ENCODE measurements at regions not wholly inside any gene's neighbourhood (a gene's known extent, or its start where the extent isn't known, plus 50 kb on each side); places are given as distances from the start of the nearest gene placed in this dataset.
A peak's percentile ranks its signal among the peaks of the same experiment; 100 is the strongest.

GRCh38 chr16:6081320-6081976, 983.9 kb upstream of the EEF2KMT start:
- no peak for TF ChIP-seq POLR2A (IDR thresholded peaks at IDR 0.05)
- no peak for TF ChIP-seq EP300 (IDR thresholded peaks at IDR 0.05)
- TF ChIP-seq, protein P1, sequence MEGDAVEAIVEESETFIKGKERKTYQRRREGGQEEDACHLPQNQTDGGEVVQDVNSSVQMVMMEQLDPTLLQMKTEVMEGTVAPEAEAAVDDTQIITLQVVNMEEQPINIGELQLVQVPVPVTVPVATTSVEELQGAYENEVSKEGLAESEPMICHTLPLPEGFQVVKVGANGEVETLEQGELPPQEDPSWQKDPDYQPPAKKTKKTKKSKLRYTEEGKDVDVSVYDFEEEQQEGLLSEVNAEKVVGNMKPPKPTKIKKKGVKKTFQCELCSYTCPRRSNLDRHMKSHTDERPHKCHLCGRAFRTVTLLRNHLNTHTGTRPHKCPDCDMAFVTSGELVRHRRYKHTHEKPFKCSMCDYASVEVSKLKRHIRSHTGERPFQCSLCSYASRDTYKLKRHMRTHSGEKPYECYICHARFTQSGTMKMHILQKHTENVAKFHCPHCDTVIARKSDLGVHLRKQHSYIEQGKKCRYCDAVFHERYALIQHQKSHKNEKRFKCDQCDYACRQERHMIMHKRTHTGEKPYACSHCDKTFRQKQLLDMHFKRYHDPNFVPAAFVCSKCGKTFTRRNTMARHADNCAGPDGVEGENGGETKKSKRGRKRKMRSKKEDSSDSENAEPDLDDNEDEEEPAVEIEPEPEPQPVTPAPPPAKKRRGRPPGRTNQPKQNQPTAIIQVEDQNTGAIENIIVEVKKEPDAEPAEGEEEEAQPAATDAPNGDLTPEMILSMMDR (IDR thresholded peaks at IDR 0.05) = peak in 5 of 6 experiments; percentile 35 to 41 (median 38)
- no peak for TF ChIP-seq POLR2AphosphoS5 (IDR thresholded peaks at IDR 0.05)
- no peak overlapping the region for H3K4me3 ChIP-seq
- H3K4me1 ChIP-seq = no peaks in the 10 kb centered on the region
- ATAC-seq (ENCODE audit: low FRiP score in 2 of 2) (no peak), DNase-seq (no peak)
- no peaks in the 10 kb centered on the region for H3K9me3 ChIP-seq
- 37 to 43% methylated on average over 5 of the region's 5 CpGs for WGBS, 2 donors
- H3K27me3 ChIP-seq = no peaks in the 10 kb centered on the region
- H3K27ac ChIP-seq = no peak overlapping the region
- no peaks in the 10 kb centered on the region for H3K36me3 ChIP-seq

DNA sequence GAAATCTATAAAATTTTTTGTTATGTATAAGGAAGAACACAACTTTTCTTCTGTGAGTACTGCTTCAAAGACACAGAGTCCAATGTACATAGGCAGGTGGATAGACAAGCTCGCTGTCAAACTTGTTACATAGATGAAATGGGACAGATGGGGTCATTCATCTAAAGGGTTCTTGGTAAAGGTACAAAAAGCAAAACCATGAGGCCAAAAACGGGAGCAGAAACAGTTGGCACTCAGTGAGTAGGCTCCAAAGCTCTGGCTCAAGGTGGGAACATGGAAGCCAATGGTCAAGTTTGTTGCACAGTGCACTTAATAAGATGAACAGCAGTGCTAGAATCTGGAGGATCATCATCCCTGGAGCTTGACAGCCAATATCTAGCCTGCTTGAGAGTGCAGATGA, 979.0 kb upstream of the EEF2KMT start:
- no peak overlapping the region for H3K4me3 ChIP-seq
- no peaks in the 10 kb centered on the region for H3K4me1 ChIP-seq
- WGBS, 2 donors = 77 to 82% methylated on average over 2 of the region's 2 CpGs
- H3K27ac ChIP-seq = no peak overlapping the region
- DNase-seq (no peak), ATAC-seq (ENCODE audit: low FRiP score in 2 of 2) (no peak)
- H3K27me3 ChIP-seq = no peaks in the 10 kb centered on the region
- H3K9me3 ChIP-seq = no peaks in the 10 kb centered on the region
- no peak for TF ChIP-seq EP300 (IDR thresholded peaks at IDR 0.05)
- TF ChIP-seq, protein P1 (IDR thresholded peaks at IDR 0.05) = no peak
- no peaks in the 10 kb centered on the region for H3K36me3 ChIP-seq

- ATAC-seq (ENCODE audit: low FRiP score in 2 of 2) = no peak
- 61 to 63% methylated on average over 4 of the region's 4 CpGs for WGBS, 2 donors
- Histone ChIP-seq H3K9me3 (no peaks in the 10 kb centered on the region), H3K27me3 (no peaks in the 10 kb centered on the region), H3K27ac (no peak overlapping the region), H3K36me3 (no peaks in the 10 kb centered on the region), H3K4me3 (no peak overlapping the region), H3K4me1 (no peaks in the 10 kb centered on the region)
- no peak for TF ChIP-seq POLR2AphosphoS5 (IDR thresholded peaks at IDR 0.05)
- TF ChIP-seq, protein P1 (IDR thresholded peaks at IDR 0.05) = no peak
- no peak for TF ChIP-seq EP300 (IDR thresholded peaks at IDR 0.05)
- TF ChIP-seq POLR2A (IDR thresholded peaks at IDR 0.05) = no peak
- no peak for DNase-seq
Observed at GRCh38 chr16:6068063-6068462, 970.5 kb upstream of the EEF2KMT start.

GRCh38 chr16:6066652-6067051, 969.1 kb upstream of the EEF2KMT start:
- no peak overlapping the region for H3K4me3 ChIP-seq
- WGBS, 2 donors = 77 to 81% methylated on average over 7 of the region's 7 CpGs

More at GRCh38 chr16:6066652-6067051, 969.1 kb upstream of the EEF2KMT start:
- no peak for TF ChIP-seq POLR2A (IDR thresholded peaks at IDR 0.05)
- TF ChIP-seq EP300 (IDR thresholded peaks at IDR 0.05) = no peak
- no peak for TF ChIP-seq POLR2AphosphoS5 (IDR thresholded peaks at IDR 0.05)
- TF ChIP-seq, protein P1 (IDR thresholded peaks at IDR 0.05) = no peak
- no peaks in the 10 kb centered on the region for H3K4me1 ChIP-seq
- no peaks in the 10 kb centered on the region for H3K9me3 ChIP-seq
- ATAC-seq (ENCODE audit: low FRiP score in 2 of 2) (no peak), DNase-seq (no peak)
- no peaks in the 10 kb centered on the region for H3K36me3 ChIP-seq
- no peaks in the 10 kb centered on the region for H3K27me3 ChIP-seq
- no peak overlapping the region for H3K27ac ChIP-seq
